ENCODE measurements at regions not wholly inside any gene's neighbourhood (a gene's known extent, or its start where the extent isn't known, plus 50 kb on each side); places are given as distances from the start of the nearest gene placed in this dataset.

DNA sequence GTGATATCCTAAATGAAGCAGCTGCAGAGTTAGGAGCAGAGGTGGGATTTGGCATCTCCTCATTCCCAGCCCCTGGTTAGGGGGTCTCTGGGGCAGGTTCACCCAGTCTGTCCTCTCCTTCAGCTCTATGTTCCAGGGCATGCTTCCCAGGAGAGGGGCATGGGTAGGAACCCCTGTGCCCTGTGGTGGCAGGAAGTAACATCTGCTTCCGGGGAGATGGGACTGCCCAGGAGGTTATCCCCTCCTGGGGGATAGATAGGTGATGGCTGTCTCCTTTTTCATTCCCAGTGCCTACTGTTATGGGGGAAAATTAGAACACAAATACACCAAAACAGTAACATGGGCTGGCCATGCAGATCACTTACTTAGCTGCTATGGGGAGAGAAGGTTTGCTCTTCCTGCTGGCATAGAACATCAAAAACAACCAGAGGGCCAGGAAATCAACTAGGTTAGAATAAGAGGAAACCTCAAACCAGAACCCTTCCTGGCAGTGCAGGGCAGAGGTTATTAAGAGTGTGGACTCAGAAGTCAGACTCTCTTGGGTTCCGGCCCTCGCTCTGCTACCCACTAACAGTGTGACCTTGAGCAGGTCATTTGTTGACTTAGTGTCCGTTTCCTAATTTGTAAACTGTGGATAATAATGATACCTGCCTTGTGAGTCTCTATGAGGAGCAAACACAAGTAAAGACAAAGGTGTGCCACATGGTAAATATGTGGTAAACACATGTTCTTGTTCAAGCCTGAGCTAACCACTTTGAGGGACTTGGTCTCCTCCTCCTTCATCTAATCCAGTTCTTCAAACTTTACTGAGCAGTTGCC lies 157.8 kb upstream of the JUN start:
- TF ChIP-seq, protein P1, sequence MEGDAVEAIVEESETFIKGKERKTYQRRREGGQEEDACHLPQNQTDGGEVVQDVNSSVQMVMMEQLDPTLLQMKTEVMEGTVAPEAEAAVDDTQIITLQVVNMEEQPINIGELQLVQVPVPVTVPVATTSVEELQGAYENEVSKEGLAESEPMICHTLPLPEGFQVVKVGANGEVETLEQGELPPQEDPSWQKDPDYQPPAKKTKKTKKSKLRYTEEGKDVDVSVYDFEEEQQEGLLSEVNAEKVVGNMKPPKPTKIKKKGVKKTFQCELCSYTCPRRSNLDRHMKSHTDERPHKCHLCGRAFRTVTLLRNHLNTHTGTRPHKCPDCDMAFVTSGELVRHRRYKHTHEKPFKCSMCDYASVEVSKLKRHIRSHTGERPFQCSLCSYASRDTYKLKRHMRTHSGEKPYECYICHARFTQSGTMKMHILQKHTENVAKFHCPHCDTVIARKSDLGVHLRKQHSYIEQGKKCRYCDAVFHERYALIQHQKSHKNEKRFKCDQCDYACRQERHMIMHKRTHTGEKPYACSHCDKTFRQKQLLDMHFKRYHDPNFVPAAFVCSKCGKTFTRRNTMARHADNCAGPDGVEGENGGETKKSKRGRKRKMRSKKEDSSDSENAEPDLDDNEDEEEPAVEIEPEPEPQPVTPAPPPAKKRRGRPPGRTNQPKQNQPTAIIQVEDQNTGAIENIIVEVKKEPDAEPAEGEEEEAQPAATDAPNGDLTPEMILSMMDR (IDR thresholded peaks at IDR 0.05; ENCODE audit: insufficient read depth, low read depth, low read length) = no peak
- no peak for TF ChIP-seq EZH2 (IDR thresholded peaks at IDR 0.05; ENCODE audit: insufficient read depth, low read length)

Measured in astrocyte (in vitro differentiated cells and primary cell).